Right lobe of liver (tissue), 4 donors: ENCODE measurements at regions not wholly inside any gene's neighbourhood (a gene's known extent, or its start where the extent isn't known, plus 50 kb on each side); places are given as distances from the start of the nearest gene placed in this dataset.

Experiments
- POLR2A ChIP-seq: fragments of 450-650 bp; IDR thresholded peaks from one replicate; pipeline ENCODE4 v1.6.1; 2017; ENCODE audit warnings: antibody characterized with exemption, mild to moderate bottlenecking
- TF ChIP-seq, protein P1 (sequence below), 4 donors: fragments of 200-600 bp in 3 of 4; fragments of 450-650 bp in 1 of 4; IDR thresholded peaks; one replicate each; pipeline versions ENCODE4 v1.5.1 to v1.8.0; 2016 to 2022; ENCODE audit warnings: antibody characterized with exemption in 4 of 4, mild to moderate bottlenecking in 2 of 4
- donor health status: DM: no; HTN: no; CAD: no.
- donor health status: DM: no; HTN: no; CAD: no.
- donor health status: DM: no; HTN: yes; CAD: no.

- TF ChIP-seq, protein P1, sequence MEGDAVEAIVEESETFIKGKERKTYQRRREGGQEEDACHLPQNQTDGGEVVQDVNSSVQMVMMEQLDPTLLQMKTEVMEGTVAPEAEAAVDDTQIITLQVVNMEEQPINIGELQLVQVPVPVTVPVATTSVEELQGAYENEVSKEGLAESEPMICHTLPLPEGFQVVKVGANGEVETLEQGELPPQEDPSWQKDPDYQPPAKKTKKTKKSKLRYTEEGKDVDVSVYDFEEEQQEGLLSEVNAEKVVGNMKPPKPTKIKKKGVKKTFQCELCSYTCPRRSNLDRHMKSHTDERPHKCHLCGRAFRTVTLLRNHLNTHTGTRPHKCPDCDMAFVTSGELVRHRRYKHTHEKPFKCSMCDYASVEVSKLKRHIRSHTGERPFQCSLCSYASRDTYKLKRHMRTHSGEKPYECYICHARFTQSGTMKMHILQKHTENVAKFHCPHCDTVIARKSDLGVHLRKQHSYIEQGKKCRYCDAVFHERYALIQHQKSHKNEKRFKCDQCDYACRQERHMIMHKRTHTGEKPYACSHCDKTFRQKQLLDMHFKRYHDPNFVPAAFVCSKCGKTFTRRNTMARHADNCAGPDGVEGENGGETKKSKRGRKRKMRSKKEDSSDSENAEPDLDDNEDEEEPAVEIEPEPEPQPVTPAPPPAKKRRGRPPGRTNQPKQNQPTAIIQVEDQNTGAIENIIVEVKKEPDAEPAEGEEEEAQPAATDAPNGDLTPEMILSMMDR (IDR thresholded peaks at IDR 0.05) = no peak
- TF ChIP-seq POLR2A = no peak
Observed at GRCh38 chr11:50088231-50088630, 55.6 kb downstream of the OR4C45 start.
